Epithelial cell of esophagus (primary cell): ENCODE measurements at regions not wholly inside any gene's neighbourhood (a gene's known extent, or its start where the extent isn't known, plus 50 kb on each side); places are given as distances from the start of the nearest gene placed in this dataset.

ENCODE experiments used
- DNase-seq: peaks from one replicate; pipeline ENCODE4 v3.0.0; 2010; ENCODE audit warnings: low read depth
- H3K4me3 ChIP-seq: 2 replicates; pipeline ENCODE4 v1.5.1; 2011; ENCODE audit warnings: mild to moderate bottlenecking, low read length, control low read depth
- TF ChIP-seq, protein P1 (sequence below): IDR thresholded peaks from 2 replicates; pipeline ENCODE4 v1.5.1; 2011; ENCODE audit warnings: low read depth, mild to moderate bottlenecking, low read length, control low read depth, inconsistent platforms; ENCODE audit not compliant: insufficient read depth; ENCODE audit errors: missing control alignments

DNA sequence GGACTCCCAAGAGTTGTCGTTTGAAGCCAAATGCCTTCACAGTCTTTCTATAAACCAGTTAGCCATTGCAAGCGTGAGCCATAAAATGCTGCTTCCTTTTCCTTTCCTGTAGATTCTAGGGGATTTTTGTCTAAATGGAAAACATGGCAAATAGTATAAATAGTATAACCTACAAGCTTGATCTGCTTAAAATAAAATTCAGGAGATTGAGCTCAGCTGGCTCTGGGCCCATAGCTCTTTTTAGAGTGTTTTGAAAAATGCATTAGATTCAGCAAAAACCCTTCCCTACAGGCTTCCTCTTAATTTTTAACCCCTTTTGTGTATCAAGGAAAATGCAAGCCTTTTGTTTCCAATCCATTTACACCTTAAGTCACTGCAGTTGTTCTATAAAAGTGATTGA is 190.1 kb upstream of the GDF10 start:
- no peak for DNase-seq
- TF ChIP-seq, protein P1, sequence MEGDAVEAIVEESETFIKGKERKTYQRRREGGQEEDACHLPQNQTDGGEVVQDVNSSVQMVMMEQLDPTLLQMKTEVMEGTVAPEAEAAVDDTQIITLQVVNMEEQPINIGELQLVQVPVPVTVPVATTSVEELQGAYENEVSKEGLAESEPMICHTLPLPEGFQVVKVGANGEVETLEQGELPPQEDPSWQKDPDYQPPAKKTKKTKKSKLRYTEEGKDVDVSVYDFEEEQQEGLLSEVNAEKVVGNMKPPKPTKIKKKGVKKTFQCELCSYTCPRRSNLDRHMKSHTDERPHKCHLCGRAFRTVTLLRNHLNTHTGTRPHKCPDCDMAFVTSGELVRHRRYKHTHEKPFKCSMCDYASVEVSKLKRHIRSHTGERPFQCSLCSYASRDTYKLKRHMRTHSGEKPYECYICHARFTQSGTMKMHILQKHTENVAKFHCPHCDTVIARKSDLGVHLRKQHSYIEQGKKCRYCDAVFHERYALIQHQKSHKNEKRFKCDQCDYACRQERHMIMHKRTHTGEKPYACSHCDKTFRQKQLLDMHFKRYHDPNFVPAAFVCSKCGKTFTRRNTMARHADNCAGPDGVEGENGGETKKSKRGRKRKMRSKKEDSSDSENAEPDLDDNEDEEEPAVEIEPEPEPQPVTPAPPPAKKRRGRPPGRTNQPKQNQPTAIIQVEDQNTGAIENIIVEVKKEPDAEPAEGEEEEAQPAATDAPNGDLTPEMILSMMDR = no peak
- H3K4me3 ChIP-seq = no peak overlapping the region

DNA sequence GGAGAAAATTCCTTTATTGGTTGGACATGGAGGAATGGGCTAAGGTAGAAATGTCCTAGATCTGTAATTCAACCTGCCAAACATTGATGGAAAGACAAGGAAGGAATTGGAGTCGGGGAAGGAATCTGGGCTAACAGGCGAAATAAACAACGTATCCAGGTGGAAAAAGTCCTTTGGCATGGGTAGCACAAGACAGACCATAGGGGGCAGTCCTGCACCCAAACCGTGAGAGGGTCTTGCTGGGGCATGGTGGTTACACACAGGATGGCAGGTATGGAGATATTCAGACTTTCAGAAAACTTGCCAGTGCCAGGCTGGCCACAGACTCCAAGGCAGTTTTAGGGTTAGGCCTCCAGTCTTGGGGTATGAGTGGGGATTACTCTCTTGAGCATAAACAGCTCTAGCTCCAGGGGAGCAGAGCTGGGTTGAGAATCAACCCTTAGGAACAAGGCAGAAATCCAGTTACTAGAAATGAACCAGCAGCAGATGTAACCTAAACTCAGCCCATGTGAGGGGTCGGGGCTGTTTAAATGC is 188.6 kb upstream of the GDF10 start:
- no peak overlapping the region for H3K4me3 ChIP-seq
- TF ChIP-seq, protein P1 = no peak
- DNase-seq = no peak

DNA sequence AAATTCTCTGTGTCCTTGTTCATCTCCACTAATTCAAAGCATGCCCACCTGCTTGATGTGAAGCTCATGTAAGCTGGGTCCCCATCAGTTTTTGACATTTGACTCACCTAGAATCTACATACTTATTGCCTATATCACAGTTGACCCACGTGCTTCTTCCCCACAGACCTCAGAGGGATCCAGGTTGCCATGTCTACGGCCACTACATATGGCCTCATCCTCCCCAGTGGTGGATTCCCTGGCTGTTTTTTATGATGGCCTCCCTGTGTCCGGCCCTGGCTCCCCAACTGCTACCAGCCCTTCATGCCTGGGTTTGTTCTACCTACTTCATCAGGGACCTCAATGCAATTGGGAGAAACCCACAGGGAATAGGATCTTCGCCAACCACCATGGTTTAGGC is 187.4 kb upstream of the GDF10 start:
- TF ChIP-seq, protein P1 = no peak
- no peak overlapping the region for H3K4me3 ChIP-seq
- DNase-seq = no peak

DNA sequence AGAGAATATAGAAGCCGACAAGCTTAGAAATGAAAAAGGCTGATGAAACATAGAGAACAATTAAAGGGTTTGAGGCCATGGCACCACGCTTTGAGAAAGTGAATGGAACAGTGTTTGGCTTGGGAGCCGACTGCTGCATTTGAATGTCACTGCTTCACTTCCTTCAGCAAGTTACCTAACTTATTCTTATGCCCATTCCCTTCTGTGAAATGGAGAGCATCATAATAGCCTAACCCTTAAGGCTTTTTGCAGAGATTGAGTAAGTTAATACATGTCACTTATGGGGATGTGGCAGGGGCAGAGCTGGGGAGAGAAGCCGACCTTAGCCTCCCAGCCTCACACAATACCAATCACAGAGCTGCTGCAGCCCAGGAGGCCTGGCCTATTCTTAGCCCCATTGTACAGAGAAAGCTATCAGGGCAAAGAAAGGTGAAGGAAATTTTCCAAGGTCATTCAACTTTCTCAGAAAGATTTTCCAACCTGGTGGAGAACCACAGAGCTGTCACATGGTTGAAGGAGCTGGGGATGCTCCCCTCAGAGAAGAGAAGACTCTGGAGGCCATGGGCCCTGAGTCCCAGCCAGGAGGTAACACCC is 186.0 kb upstream of the GDF10 start:
- no peak overlapping the region for H3K4me3 ChIP-seq
- TF ChIP-seq, protein P1 = no peak
- no peak for DNase-seq

DNA sequence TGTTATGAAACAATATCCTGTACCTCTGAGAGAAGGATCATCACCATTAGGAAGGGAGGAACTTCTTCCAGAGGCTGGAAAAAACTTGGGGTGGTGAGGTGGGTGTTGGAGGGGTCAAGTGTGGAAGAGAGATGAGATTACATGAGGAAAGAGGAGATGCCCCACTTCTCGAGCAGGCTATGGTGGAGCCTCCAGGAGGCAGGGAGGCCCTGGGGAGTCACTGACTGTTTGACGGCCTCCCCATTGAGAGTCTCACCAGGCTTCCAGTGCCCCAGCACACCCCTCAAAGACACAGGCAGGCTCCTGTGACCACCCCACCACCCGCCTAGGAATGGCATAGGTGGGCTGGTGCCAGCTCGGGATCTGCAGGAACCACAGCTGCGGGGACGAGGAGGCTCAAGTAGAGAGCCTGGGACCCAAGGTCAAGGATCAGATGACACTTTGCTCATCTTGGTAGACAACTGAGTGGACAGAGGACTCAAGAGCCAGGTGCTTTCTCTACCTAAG is 185.3 kb upstream of the GDF10 start:
- no peak overlapping the region for H3K4me3 ChIP-seq
- TF ChIP-seq, protein P1 = no peak
- no peak for DNase-seq

DNA sequence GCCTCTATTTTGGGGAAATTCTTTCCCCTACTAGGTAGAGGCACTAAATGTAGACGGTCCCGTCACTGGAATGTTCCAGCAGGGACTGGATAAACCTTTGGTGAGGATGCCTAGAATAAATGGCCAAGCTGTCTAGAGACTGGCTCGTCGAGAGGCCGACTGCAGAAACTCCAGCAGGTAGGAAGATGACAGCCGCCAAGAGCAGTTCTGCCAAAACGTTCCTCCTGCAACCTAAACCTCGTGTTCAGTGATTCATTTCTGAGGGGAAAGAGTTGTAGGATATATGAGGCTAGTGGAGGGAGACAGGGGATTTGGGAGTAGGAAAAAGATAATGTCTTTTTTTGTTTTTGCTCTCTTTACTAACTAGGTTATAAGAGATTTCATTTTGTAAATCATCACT is 184.7 kb upstream of the GDF10 start:
- TF ChIP-seq, protein P1 = no peak
- H3K4me3 ChIP-seq = no peak overlapping the region
- DNase-seq = no peak

DNA sequence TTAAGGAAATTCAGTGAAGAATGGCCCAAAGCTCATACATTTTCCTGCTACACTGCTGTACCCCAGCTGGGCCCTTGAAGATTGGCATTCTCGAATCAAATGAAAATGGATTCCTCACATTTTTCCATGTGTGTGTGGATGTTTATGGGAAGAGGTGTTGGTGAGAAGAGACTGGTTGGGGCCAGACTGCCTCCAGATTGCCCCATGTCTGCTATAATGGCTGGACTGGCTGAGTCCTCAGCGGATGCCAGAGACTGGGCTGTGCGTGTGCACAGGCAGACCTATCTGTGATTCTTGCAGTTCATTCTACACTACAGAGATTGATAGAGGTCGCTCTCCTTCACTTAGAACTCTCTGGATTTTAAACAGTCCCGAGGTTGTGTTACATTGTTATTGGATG is 183.6 kb upstream of the GDF10 start:
- TF ChIP-seq, protein P1 = no peak
- no peak overlapping the region for H3K4me3 ChIP-seq
- no peak for DNase-seq
